OCI-LY3 (cell line): ENCODE measurements at regions not wholly inside any gene's neighbourhood (a gene's known extent, or its start where the extent isn't known, plus 50 kb on each side); places are given as distances from the start of the nearest gene placed in this dataset.

Source experiments
- EZH2phosphoT487 ChIP-seq: fragments of 200-600 bp; shearing (Covaris generic); IDR thresholded peaks from 2 replicates; pipeline ENCODE4 v1.6.1; 2018; ENCODE audit warnings: antibody characterized with exemption, mixed run types, low read depth
- TF ChIP-seq, protein P1 (sequence below): fragments of 200-600, 300-600 bp; sonication (generic); IDR thresholded peaks from 2 replicates; pipeline ENCODE4 v1.5.1; 2014; ENCODE audit warnings: antibody characterized with exemption, low read length, low read depth

DNA sequence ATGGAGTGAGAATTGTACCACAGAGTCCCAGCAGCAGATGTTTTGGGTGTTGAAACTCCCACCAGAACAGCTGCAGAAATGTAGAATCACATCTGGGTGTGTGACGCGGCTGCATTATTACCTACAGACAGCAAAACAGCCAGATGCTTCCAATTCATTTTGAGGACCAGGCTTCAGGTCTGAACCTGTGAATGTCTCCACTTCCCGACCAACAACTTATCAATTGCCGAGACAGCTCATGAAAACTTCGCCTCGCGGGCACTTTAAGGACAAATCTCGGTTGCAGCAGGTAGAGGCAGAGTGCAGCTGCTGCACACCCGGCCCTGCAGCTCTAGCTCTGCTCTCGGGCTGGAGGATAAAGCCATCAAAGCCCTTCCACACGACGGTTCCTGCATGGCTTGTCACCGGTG is 202.0 kb downstream of the HRH4 start:
- no peak for TF ChIP-seq EZH2phosphoT487
- TF ChIP-seq, protein P1, sequence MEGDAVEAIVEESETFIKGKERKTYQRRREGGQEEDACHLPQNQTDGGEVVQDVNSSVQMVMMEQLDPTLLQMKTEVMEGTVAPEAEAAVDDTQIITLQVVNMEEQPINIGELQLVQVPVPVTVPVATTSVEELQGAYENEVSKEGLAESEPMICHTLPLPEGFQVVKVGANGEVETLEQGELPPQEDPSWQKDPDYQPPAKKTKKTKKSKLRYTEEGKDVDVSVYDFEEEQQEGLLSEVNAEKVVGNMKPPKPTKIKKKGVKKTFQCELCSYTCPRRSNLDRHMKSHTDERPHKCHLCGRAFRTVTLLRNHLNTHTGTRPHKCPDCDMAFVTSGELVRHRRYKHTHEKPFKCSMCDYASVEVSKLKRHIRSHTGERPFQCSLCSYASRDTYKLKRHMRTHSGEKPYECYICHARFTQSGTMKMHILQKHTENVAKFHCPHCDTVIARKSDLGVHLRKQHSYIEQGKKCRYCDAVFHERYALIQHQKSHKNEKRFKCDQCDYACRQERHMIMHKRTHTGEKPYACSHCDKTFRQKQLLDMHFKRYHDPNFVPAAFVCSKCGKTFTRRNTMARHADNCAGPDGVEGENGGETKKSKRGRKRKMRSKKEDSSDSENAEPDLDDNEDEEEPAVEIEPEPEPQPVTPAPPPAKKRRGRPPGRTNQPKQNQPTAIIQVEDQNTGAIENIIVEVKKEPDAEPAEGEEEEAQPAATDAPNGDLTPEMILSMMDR: no peak
